Keratinocyte (primary cell): ENCODE measurements at regions not wholly inside any gene's neighbourhood (a gene's known extent, or its start where the extent isn't known, plus 50 kb on each side); places are given as distances from the start of the nearest gene placed in this dataset.

ENCODE experiments used
- DNase-seq: peaks from one replicate; pipeline ENCODE4 v3.0.0-alpha.2; 2011; ENCODE audit warnings: low read depth, missing footprints, low spot score
- FAIRE-seq: peaks from 2 replicates; lab custom pipeline; 2011; peaks lifted over from hg19 to GRCh38; lab: Jason Lieb, UNC
- H2AFZ ChIP-seq: 2 replicates; pipeline ENCODE4 v1.6.0; 2012; ENCODE audit warnings: low read length, control low read depth, inconsistent platforms; ENCODE audit not compliant: control insufficient read depth
- H3K27ac ChIP-seq: 2 replicates; pipeline ENCODE4 v1.5.1; 2011; ENCODE audit warnings: low read length; ENCODE audit not compliant: control insufficient read depth, insufficient read depth
- H3K27me3 ChIP-seq: 3 replicates; pipeline ENCODE4 v1.6.0; 2011; ENCODE audit warnings: low read length; ENCODE audit not compliant: control insufficient read depth, insufficient read depth; ENCODE audit errors: extremely low read depth
- H3K36me3 ChIP-seq, 2 experiments: 2 replicates in 1 of 2; 3 replicates in 1 of 2; pipeline ENCODE4 v1.5.1; 2011; ENCODE audit warnings: low read length in 2 of 2, mild to moderate bottlenecking in 1 of 2; ENCODE audit not compliant: control insufficient read depth in 2 of 2, insufficient read depth in 2 of 2; ENCODE audit errors: extremely low read depth in 1 of 2
- H3K4me1 ChIP-seq: 3 replicates; pipeline ENCODE4 v1.5.1; 2011; ENCODE audit warnings: low read length; ENCODE audit not compliant: control insufficient read depth, insufficient read depth; ENCODE audit errors: extremely low read depth
- H3K4me2 ChIP-seq: 3 replicates; pipeline ENCODE4 v1.6.0; 2011; ENCODE audit warnings: low read depth, low read length; ENCODE audit not compliant: control insufficient read depth, insufficient read depth; ENCODE audit errors: extremely low read depth
- H3K4me3 ChIP-seq, 3 experiments: fragments of 200-600 bp in 1 of 3; sonication (generic) in 1 of 3; 2 replicates in 2 of 3; 3 replicates in 1 of 3; pipeline ENCODE4 v1.5.1; 2011 to 2016; ENCODE audit warnings: low read length in 3 of 3, mild to moderate bottlenecking in 3 of 3, control low read depth in 2 of 3, inconsistent platforms in 1 of 3, low read depth in 1 of 3, mixed read lengths in 1 of 3, mixed run types in 1 of 3, moderate library complexity in 1 of 3; ENCODE audit not compliant: control insufficient read depth in 2 of 3, insufficient read depth in 2 of 3; ENCODE audit errors: extremely low read depth in 1 of 3
- H3K79me2 ChIP-seq: 2 replicates; pipeline ENCODE4 v1.6.0; 2012; ENCODE audit warnings: low read length; ENCODE audit not compliant: control insufficient read depth, insufficient read depth
- H3K9ac ChIP-seq: 3 replicates; pipeline ENCODE4 v1.6.0; 2011; ENCODE audit warnings: low read length; ENCODE audit not compliant: control insufficient read depth, insufficient read depth; ENCODE audit errors: extremely low read depth
- H3K9me1 ChIP-seq: 3 replicates; pipeline ENCODE4 v1.6.0; 2011; ENCODE audit warnings: low read length; ENCODE audit not compliant: control insufficient read depth, insufficient read depth; ENCODE audit errors: extremely low read depth
- H3K9me3 ChIP-seq: 2 replicates; pipeline ENCODE4 v1.5.1; 2012; ENCODE audit warnings: low read depth, low read length; ENCODE audit not compliant: control insufficient read depth
- H4K20me1 ChIP-seq: 3 replicates; pipeline ENCODE4 v1.6.0; 2011; ENCODE audit warnings: low read length; ENCODE audit not compliant: control insufficient read depth, insufficient read depth; ENCODE audit errors: extremely low read depth
- EZH2 ChIP-seq: IDR thresholded peaks from one replicate; pipeline ENCODE4 v1.6.1; 2012; ENCODE audit warnings: inconsistent platforms, mild to moderate bottlenecking, low read length, moderate library complexity
- dilution Hi-C: fragments of 300-500 bp; cut with MboI; formaldehyde crosslinking; loops from one replicate; pipeline ENCODE4 v1.7.0; 2020; ENCODE audit warnings: low sequenced_read_pairs; ENCODE audit not compliant: extremely low pct_ligation_motif_present
- TF ChIP-seq, protein P1 (sequence below), 3 experiments: IDR thresholded peaks in 1 of 3; conservative IDR thresholded peaks in 1 of 3; optimal IDR thresholded peaks in 1 of 3; 2 replicates in 2 of 3; 3 replicates in 1 of 3; pipeline versions ENCODE3 to v1.5.1; 2011; ENCODE audit warnings: low read length in 3 of 3, mild to moderate bottlenecking in 3 of 3, moderate library complexity in 2 of 3, control low read depth in 1 of 3, inconsistent platforms in 1 of 3; ENCODE audit not compliant: insufficient read depth in 2 of 3; ENCODE audit errors: extremely low read depth in 1 of 3

DNA sequence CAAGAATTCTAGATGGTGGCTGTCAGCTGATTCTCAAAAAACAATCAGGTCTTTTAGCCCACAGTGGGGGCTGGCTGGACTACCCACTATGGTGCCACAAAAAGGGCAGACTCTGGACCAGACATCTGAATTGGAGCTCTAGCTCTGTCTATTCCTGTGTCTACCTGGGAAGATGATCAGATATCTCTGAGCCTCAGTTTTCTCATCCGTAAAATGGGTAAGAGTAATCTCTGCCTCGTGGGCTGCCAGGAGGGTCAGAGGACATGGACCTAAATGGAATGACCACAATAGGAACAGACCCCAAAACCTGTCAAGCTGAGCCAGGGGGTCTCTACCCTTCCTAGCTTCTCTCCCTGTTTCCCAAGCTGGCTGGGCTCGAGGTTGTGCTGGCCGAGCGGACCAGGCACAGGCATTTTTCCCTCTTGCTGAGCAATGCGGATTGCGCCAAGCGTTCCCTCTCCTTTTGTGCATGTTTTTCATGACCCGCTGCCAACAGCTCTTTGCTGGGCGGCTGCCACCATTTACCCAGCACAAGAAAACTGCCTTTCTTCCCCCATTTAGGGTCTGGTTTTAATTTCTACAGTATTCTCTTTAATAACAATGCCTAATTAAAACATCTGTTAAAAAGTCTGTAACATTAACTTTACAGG lies 74.7 kb upstream of the MAFB start:
- Histone ChIP-seq H3K36me3 (no peaks in the 10 kb centered on the region), H3K27ac (no peak overlapping the region), H3K9me3 (no peaks in the 10 kb centered on the region), H3K79me2 (no peaks in the 10 kb centered on the region), H2AFZ (no peak overlapping the region), H3K4me1 (no peaks in the 10 kb centered on the region), H3K9me1 (no peaks in the 10 kb centered on the region), H3K9ac (no peak overlapping the region), H3K27me3 (no peaks in the 10 kb centered on the region), H3K4me3 (no peak overlapping the region), H3K4me2 (no peak overlapping the region), H4K20me1 (no peaks in the 10 kb centered on the region)
- TF ChIP-seq, protein P1, sequence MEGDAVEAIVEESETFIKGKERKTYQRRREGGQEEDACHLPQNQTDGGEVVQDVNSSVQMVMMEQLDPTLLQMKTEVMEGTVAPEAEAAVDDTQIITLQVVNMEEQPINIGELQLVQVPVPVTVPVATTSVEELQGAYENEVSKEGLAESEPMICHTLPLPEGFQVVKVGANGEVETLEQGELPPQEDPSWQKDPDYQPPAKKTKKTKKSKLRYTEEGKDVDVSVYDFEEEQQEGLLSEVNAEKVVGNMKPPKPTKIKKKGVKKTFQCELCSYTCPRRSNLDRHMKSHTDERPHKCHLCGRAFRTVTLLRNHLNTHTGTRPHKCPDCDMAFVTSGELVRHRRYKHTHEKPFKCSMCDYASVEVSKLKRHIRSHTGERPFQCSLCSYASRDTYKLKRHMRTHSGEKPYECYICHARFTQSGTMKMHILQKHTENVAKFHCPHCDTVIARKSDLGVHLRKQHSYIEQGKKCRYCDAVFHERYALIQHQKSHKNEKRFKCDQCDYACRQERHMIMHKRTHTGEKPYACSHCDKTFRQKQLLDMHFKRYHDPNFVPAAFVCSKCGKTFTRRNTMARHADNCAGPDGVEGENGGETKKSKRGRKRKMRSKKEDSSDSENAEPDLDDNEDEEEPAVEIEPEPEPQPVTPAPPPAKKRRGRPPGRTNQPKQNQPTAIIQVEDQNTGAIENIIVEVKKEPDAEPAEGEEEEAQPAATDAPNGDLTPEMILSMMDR (optimal IDR thresholded peaks at IDR 0.05 in 1 of 3, IDR thresholded peaks at IDR 0.05 in 1 of 3, conservative IDR thresholded peaks at IDR 0.05 in 1 of 3; ENCODE audit: extremely low read depth in 1 of 3, insufficient read depth in 2 of 3, low read length in 3 of 3): no peak
- TF ChIP-seq EZH2: no peak
- dilution Hi-C loops: no loop called here
- no peak for DNase-seq
- no peak for FAIRE-seq

DNA sequence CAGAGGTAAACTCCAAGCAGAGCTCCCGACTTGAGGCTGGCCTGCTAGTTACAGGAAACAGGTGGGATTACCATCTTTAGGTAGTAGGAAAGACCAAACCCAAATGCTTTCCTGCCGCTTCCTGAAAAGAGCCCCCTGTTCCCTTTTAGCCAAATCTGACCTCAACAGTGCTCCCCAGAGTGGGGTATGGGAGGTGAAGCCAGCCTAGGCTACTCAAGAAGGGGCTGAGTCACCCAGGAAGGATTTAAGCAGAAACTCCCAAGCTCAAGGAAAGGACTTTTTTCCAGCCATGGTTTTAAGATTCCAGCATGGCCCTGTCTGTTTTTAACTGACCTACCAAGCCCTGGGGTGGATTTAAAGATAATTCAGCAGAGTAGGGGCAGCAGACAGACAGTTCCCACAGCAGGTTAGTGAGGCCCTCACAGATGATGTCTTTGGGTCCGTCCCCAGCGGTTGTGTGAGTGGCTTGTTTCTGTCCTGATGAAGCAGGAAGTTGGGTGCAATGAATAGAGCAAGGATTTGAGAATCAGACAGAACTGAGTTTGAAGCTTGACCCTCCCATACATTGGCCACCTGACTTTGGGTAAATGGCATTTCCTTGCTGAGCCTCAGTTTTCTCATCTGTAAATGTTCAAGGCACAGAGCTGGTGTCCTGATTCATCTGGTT lies 76.9 kb upstream of the MAFB start:
- H3K9ac ChIP-seq: no peak overlapping the region
- H3K27me3 ChIP-seq: no peaks in the 10 kb centered on the region
- TF ChIP-seq, protein P1 (optimal IDR thresholded peaks at IDR 0.05 in 1 of 3, IDR thresholded peaks at IDR 0.05 in 1 of 3, conservative IDR thresholded peaks at IDR 0.05 in 1 of 3; ENCODE audit: extremely low read depth in 1 of 3, insufficient read depth in 2 of 3, low read length in 3 of 3): no peak
- no peak for TF ChIP-seq EZH2
- no peak overlapping the region for H3K27ac ChIP-seq
- H3K9me3 ChIP-seq: no peaks in the 10 kb centered on the region
- H2AFZ ChIP-seq: no peak overlapping the region
- no peak overlapping the region for H3K4me2 ChIP-seq
- no peak overlapping the region for H3K4me3 ChIP-seq
- dilution Hi-C loops: no loop called here
- no peak for FAIRE-seq
- no peak for DNase-seq
- H4K20me1 ChIP-seq: no peaks in the 10 kb centered on the region
- no peaks in the 10 kb centered on the region for H3K9me1 ChIP-seq
- H3K79me2 ChIP-seq: no peaks in the 10 kb centered on the region
- H3K36me3 ChIP-seq: no peaks in the 10 kb centered on the region
- no peaks in the 10 kb centered on the region for H3K4me1 ChIP-seq
